HG02970 (cell line): ENCODE measurements at regions not wholly inside any gene's neighbourhood (a gene's known extent, or its start where the extent isn't known, plus 50 kb on each side); places are given as distances from the start of the nearest gene placed in this dataset.
A peak's percentile ranks its signal among the peaks of the same experiment; 100 is the strongest.
"Not testable (repeated sequence)": the region's sequence is repeated elsewhere in the genome, so short reads cannot be mapped to it uniquely, and the experiment has no call there.

ENCODE experiments used
- ATAC-seq: cut with Tn5 transposase; IDR thresholded peaks from one replicate; pipeline ENCODE4 v1.9.1; 2021; ENCODE audit warnings: mild to moderate bottlenecking, moderate library complexity, moderate number of reproducible peaks; ENCODE audit not compliant: unreplicated experiment, low FRiP score

DNA sequence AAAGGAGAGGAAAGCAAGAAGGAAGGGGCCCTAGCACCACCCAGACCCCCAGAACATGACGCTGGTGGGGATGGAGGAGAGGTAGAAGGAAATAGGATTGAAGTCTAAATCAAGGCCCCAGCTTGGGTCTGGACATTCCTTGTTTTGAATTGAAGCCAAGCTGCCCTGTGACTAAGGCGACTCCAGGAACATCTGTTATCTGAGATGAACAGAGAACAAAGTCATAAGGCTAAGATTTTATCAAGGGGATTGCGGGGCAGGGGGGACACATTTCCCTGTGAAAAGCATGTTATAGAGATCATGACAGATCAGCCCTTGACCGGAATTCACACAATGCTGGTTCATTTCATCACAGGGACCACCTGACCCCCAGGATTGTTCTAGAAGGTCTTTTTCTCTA is 80.6 kb upstream of the ADGRL1 start:
- ATAC-seq, result not testable (repeated sequence)

DNA sequence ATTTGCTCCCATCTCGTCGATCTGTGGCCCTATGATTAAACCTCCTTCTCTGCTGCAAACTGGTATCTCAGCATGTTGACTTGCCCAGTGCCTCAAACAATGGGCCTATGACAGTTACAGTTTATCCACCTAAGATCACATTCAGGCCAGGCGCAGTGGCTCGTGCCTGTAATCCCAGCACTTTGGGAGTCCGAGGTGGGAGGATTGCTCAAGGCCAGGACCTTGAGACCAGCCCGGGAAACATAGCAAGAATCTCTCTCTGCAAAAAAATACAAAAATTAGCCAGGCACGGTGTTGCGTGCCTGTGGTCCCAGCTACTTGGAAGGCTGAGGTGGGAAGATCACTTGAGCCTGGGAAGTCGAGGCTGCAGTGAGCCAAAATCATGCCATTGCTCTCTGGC is 79.8 kb upstream of the ADGRL1 start:
- not testable (repeated sequence) for ATAC-seq

DNA sequence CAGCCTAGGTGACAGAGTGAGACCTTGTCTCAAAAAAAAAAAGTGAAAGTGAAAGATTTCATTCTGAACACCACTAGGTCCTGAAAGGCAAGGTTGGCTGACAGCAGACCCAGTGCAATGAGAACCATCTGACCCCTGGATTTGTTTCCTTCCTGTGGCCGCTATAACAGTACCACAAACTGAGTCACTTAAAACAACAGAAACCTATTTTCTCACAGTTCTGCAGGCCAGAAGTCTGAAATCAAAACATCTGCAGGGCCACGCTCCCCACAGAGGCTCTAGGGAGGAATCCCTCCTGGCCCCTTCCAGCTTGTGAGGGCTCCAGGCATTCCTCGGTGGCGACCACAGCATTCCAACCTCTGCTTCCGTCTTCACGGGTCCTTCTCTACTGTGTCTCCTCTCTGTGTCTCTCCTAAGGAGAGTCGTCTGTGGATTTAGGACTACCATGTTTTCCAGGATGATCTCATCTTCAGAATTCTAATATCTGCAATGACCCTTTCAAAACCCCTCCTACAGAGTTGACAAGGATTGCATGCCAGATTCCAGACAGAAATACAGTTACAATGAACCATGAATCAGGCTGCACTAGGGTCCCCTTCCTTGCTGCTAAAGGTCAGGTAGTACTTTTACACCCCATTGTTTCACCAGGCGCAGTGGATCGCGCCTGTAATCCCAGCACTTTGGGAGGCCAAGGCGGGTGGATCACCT is 78.0 kb upstream of the ADGRL1 start:
- peak; percentile 59 for ATAC-seq

DNA sequence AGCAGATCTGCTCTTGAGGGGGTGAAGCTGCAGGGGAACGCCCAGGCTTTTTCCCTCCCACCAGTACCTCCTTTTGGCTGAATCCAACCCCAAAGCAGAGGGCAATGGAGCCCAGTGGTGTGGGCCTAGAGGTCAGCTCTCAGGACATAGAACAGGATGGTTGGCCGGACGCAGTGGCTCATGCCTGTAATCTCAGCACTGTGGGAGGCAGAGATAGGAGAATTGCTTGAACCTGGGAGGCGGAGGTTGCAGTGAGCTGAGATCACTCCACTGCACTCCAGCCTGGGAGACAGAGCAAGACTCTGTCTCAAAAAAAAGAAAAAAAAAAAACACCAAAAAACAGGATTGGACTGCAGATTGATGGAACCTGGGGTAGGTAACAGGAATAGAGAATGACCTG is 73.3 kb upstream of the ADGRL1 start:
- not testable (repeated sequence) for ATAC-seq

DNA sequence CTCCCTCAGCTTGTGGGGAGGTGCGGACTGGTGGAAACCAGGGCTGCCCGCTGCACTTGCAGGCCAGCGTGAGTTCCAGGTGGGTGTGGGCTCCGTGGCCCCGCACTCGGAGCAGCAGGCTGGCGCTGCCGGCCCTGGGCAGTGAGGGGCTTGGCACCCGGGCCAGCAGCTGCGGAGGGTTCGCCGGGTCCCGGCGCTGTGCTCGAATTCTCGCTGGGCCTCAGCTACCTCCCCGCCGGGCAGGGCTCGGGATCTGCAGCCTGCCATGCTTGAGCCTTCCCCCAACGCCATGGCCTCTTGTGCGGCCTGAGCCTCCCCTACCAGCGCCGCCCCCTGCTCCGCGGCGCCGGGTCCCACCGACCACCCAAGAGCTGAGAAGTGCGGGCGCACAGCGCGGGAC is 71.6 kb upstream of the ADGRL1 start:
- ATAC-seq, result no peak

DNA sequence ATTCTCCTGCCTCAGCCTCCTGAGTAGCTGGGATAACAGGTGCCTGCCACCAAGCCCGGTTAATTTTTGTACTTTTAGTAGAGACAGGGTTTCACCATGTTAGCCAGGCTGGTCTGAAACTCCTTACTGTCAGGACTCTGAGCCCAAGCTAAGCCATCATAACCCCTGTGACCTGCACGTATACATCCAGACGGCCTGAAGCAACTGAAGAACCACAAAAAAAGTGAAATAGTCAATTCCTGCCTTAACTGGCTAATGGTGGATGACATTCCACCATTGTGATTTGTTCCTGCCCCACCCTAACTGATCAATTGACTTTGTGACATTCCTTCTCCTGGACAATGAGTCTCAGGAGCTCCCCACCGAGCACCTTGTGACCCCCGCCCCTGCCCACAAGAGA is 69.9 kb upstream of the ADGRL1 start:
- ATAC-seq, result not testable (repeated sequence)

DNA sequence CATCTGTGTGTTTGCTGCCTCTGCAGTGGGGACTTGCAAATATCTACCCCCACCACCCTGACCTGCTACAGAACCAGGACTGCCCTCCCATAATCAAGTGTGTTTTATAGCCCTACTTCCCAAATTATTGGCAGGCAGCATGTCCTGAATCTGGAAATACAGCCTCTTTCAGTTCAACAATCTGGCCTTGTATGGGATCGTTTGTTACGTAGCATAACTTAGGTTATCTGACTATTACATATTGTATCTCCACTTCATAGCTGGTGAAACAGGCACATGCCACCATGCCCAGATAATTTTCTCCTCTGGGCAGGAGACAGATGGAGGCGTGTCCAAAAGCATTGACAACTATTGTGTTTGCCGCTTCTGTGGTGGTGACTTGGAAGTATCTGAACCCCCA is 66.7 kb upstream of the ADGRL1 start:
- ATAC-seq, result no peak

DNA sequence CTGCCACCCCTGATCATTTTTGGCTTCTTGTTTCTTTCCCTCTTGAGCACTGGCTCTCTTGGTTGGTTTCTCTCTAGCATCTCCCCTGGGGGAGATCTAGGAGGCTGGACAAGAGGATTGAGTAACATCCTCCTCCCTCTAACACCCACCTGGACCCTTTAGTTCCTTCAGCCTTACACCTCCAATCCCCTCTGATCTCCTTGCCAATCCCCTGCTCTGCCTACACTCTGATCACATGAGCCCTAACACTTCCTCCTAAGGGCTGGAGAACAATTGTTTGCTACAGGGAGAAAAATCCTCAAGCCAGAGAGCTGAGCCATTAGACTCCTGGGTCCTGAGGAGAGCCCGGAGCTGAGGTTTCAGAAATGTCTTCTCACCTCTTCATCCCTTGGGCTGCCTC is 65.9 kb upstream of the ADGRL1 start:
- ATAC-seq, result no peak

DNA sequence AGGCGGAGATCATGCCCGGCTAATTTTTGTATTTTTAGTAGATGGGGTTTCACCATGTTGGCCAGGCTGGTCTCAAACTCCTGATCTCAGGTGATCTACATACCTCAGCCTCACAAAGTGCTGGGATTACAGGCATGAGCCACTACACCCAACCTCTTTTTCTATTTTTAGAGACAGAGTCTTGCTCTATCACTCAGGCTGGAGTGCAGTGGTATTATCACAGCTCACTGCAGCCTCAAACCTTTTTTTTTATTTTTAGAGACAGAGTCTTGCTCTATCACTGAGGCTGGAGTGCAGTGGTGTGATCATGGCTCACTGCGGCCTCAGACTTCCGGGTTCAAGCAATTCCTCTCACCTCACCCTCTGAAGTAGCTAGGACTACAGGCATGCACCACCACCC is 64.6 kb upstream of the ADGRL1 start:
- not testable (repeated sequence) for ATAC-seq

DNA sequence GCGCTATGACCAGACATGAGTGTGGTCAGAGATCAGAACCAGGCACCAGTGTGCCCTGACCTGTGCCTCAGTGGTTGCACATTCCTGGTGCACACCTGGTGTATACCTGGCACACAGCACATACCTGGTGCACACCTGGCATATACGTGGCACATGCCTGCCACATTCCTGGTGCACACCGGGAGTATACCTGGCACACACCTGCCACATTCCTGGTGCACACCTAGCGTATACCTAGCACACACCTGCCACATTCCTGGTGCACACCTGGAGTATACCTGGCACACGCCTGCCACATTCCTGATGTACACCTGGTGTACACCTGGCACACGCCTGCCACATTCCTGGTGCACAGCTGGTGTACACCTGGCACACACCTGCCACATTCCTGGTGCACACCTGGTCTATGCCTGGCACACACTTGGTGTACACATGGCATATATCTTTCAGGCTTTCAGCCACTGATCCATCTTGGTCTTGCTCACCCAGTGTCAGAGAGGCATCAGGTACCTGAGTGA is 61.3 kb upstream of the ADGRL1 start:
- ATAC-seq, result no peak

DNA sequence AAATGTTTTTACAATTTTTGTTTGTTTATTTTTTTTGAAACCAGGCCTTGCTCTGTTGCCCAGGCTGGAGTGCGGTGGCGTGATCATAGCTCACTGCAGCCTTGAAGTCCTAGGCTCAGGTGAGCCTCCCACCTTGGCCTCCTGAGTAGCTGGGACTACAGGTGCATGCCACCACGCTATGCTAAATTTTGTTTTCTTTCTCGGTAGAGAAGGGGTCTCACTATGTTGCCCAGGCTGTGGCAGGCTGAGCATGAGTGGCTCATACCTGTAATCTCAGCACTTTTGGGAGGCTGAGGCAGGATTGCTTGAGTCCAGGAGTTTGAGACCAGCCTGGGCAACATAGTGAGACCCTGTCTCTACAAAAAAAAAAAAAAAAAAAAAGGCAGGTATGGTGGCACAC is 60.2 kb upstream of the ADGRL1 start:
- ATAC-seq, result not testable (repeated sequence)

DNA sequence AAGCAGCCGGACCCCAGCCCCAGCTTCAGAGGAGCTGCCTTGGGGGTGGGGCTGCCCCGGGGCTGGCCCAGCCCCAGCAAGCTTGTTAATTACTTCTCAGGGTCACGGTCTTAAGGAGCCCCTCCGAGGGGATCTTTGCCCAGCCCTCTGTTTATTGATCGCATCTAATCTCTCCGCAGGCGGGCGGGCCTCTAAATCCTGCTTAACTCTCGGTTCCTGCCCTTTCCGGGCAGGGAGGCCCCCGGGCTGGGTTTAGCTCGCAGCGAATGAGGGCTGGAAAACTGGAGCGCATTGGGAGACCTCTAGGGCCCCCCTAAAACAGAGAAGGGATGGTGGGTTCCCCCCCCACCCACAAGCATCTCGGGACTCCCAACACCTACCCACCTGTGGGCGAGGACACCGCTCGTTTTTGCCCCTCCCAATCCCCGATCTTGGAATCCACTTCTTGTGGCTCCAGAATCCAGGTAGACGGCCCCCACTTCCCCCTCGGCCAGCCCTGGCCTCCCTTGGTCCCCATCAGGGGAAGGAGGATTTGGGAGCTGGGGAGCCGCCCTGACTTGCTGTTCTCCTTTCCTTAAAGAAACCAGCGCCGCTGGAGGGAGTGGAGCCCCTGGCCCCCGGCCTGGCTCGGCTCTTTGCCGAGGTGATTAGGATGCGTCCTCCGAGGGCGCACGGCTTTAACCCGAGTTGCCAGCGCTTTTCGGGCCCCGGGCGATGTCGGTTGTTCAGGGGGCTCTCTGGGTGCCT is 59.5 kb upstream of the ADGRL1 start:
- ATAC-seq, result no peak

DNA sequence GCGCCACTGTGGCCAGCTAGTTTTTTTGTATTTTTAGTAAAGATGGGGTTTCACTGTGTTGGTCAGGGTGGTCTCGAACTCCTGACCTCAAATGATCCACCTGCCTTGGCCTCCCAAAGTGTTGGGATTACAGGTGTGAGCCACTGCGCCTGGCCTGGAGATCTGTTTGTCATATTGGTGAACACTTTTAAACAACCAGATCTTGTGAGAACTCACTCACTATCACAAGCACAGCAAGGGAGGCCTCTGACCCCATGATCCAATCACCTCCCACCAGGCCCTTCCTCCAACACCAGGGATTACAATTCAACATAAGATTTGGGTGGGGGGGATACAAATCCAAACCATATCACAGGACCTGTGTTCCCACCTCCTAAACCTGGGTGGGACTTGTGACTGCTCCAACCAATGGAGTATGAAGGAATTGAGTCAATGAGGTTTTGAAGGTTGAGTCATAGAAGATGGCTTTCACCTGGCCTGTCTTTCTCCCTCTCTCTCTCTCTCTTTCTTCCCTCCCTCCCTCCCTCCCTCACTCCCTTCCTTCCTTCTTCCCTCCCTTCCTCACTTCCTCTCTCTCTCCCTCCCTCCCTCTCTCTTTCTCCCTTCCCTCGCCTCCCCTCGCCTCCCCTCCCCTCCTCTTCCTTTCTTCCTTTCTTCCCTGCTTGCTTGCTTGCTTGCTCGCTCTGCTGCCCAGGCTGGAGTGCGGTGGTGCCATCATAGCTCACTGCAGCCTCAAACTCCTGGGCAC is 50.1 kb upstream of the ADGRL1 start:
- not testable (repeated sequence) for ATAC-seq
